Uterus (tissue), 2 donors: ENCODE measurements at regions not wholly inside any gene's neighbourhood (a gene's known extent, or its start where the extent isn't known, plus 50 kb on each side); places are given as distances from the start of the nearest gene placed in this dataset.

ENCODE experiments used
- POLR2A ChIP-seq, 2 donors: fragments of 450-650 bp; IDR thresholded peaks; one replicate each; pipeline ENCODE4 v1.6.1; 2016; ENCODE audit warnings: antibody characterized with exemption in 2 of 2, mild to moderate bottlenecking in 1 of 2, moderate library complexity in 1 of 2
- TF ChIP-seq, protein P1 (sequence below), 4 experiments: fragments of 200-600 bp in 2 of 4; fragments of 450-650 bp in 2 of 4; sonication (generic) in 2 of 4; IDR thresholded peaks; one replicate each; pipeline ENCODE4 v1.5.1; 2016 to 2019; ENCODE audit warnings: antibody characterized with exemption in 4 of 4, mild to moderate bottlenecking in 2 of 4, moderate library complexity in 1 of 4

DNA sequence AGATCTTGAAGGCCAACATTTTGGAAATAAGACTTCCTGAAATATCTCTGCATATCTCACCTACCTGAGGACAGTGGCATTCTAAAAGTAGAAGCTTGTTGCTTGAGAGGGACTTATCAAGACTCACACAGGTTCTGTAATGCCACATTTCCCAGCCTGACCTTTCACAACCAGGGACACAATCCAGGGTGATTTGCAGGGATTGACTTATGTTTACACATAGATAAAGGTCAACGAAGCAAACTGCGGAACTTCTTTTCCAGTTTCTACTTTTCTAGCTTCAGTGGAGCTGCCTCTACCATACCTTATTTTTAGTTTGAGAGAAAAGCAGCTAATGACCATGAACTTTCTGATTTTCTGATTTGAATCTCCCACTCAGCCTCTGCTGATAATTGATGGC is 148.7 kb downstream of the SLC16A9 start:
- TF ChIP-seq POLR2A (IDR thresholded peaks at IDR 0.05) = no peak
- TF ChIP-seq, protein P1, sequence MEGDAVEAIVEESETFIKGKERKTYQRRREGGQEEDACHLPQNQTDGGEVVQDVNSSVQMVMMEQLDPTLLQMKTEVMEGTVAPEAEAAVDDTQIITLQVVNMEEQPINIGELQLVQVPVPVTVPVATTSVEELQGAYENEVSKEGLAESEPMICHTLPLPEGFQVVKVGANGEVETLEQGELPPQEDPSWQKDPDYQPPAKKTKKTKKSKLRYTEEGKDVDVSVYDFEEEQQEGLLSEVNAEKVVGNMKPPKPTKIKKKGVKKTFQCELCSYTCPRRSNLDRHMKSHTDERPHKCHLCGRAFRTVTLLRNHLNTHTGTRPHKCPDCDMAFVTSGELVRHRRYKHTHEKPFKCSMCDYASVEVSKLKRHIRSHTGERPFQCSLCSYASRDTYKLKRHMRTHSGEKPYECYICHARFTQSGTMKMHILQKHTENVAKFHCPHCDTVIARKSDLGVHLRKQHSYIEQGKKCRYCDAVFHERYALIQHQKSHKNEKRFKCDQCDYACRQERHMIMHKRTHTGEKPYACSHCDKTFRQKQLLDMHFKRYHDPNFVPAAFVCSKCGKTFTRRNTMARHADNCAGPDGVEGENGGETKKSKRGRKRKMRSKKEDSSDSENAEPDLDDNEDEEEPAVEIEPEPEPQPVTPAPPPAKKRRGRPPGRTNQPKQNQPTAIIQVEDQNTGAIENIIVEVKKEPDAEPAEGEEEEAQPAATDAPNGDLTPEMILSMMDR (IDR thresholded peaks at IDR 0.05) = no peak
